ENCODE measurements at regions not wholly inside any gene's neighbourhood (a gene's known extent, or its start where the extent isn't known, plus 50 kb on each side); places are given as distances from the start of the nearest gene placed in this dataset.
"Not testable (repeated sequence)": the region's sequence is repeated elsewhere in the genome, so short reads cannot be mapped to it uniquely, and the experiment has no call there.

- not testable (repeated sequence) for TF ChIP-seq MAX, MYC (IDR thresholded peaks at IDR 0.05; ENCODE audit: low read depth, low read length)
Measured at GRCh38 chr13:22959859-22960258, 220.9 kb upstream of the SGCG start.
